ENCODE measurements at regions not wholly inside any gene's neighbourhood (a gene's known extent, or its start where the extent isn't known, plus 50 kb on each side); places are given as distances from the start of the nearest gene placed in this dataset.

DNA sequence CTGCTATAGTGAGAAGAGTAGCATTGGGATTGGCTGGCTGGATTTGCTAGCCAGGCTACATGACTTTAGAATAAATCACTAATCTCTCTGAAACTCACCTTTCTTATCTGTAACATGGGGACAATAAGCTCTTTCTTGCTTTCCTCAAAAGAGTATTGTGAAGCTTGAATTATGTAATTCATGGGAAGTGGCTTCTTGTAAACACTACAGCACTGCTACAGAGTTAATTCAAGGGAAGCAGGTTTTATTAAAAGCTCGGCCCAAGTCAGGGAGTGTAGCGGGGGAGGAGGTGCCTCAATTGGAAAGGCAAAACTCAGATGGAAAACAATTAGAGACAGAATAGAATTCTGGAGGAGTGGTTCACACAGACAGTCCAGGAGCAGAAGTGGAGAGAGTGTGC lies 100.9 kb upstream of the CELF4 start:
- TF ChIP-seq EP300 (IDR thresholded peaks at IDR 0.05), result no peak
- TF ChIP-seq, protein P1, sequence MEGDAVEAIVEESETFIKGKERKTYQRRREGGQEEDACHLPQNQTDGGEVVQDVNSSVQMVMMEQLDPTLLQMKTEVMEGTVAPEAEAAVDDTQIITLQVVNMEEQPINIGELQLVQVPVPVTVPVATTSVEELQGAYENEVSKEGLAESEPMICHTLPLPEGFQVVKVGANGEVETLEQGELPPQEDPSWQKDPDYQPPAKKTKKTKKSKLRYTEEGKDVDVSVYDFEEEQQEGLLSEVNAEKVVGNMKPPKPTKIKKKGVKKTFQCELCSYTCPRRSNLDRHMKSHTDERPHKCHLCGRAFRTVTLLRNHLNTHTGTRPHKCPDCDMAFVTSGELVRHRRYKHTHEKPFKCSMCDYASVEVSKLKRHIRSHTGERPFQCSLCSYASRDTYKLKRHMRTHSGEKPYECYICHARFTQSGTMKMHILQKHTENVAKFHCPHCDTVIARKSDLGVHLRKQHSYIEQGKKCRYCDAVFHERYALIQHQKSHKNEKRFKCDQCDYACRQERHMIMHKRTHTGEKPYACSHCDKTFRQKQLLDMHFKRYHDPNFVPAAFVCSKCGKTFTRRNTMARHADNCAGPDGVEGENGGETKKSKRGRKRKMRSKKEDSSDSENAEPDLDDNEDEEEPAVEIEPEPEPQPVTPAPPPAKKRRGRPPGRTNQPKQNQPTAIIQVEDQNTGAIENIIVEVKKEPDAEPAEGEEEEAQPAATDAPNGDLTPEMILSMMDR (IDR thresholded peaks at IDR 0.05), result no peak
- no peak for TF ChIP-seq POLR2A (IDR thresholded peaks at IDR 0.05)

All from ovary (tissue), 3 donors.